GM21381 (cell line): ENCODE measurements at regions not wholly inside any gene's neighbourhood (a gene's known extent, or its start where the extent isn't known, plus 50 kb on each side); places are given as distances from the start of the nearest gene placed in this dataset.

ENCODE experiments used
- ATAC-seq: cut with Tn5 transposase; IDR thresholded peaks from one replicate; pipeline ENCODE4 v1.9.1; 2021; ENCODE audit warnings: mild to moderate bottlenecking, moderate library complexity; ENCODE audit not compliant: unreplicated experiment

GRCh38 chr13:34216256-34216655, 398.3 kb downstream of the RFC3 start:
- no peak for ATAC-seq

- no peak for ATAC-seq
Measured at GRCh38 chr13:34217343-34218025, 399.5 kb downstream of the RFC3 start.

GRCh38 chr13:34223984-34224383, 406.0 kb downstream of the RFC3 start:
- ATAC-seq = no peak

- ATAC-seq = no peak
Measured at GRCh38 chr13:34224877-34225276, 406.9 kb downstream of the RFC3 start.

GRCh38 chr13:34230271-34230670, 412.3 kb downstream of the RFC3 start:
- no peak for ATAC-seq

- no peak for ATAC-seq
Measured at GRCh38 chr13:34241332-34241731, 423.4 kb downstream of the RFC3 start.

- no peak for ATAC-seq
Measured at GRCh38 chr13:34243403-34243802, 425.5 kb downstream of the RFC3 start.

- no peak for ATAC-seq
Measured at GRCh38 chr13:34246511-34246910, 428.6 kb downstream of the RFC3 start.

GRCh38 chr13:34247596-34247995, 429.6 kb downstream of the RFC3 start:
- no peak for ATAC-seq

- ATAC-seq = no peak
Measured at GRCh38 chr13:34249546-34250039, 431.6 kb downstream of the RFC3 start.

GRCh38 chr13:34250151-34250670, 432.3 kb downstream of the RFC3 start:
- no peak for ATAC-seq

GRCh38 chr13:34254366-34254765, 436.4 kb downstream of the RFC3 start:
- no peak for ATAC-seq

GRCh38 chr13:34255711-34256110, 437.8 kb downstream of the RFC3 start:
- ATAC-seq = no peak

- no peak for ATAC-seq
Measured at GRCh38 chr13:34256236-34256635, 438.3 kb downstream of the RFC3 start.

GRCh38 chr13:34257966-34258365, 440.0 kb downstream of the RFC3 start:
- ATAC-seq = no peak

- ATAC-seq = no peak
Measured at GRCh38 chr13:34258646-34259386, 440.9 kb downstream of the RFC3 start.

GRCh38 chr13:34263681-34264080, 445.7 kb downstream of the RFC3 start:
- ATAC-seq = no peak

- ATAC-seq = no peak
Measured at GRCh38 chr13:34265046-34265679, 447.2 kb downstream of the RFC3 start.

- ATAC-seq = no peak
Measured at GRCh38 chr13:34276764-34277163, 458.8 kb downstream of the RFC3 start.

GRCh38 chr13:34277936-34278335, 460.0 kb downstream of the RFC3 start:
- ATAC-seq = no peak

- no peak for ATAC-seq
Measured at GRCh38 chr13:34278780-34279179, 460.8 kb downstream of the RFC3 start.

- no peak for ATAC-seq
Measured at GRCh38 chr13:34290661-34291060, 472.7 kb downstream of the RFC3 start.
